Neural crest cell (in vitro differentiated cells): ENCODE measurements at regions not wholly inside any gene's neighbourhood (a gene's known extent, or its start where the extent isn't known, plus 50 kb on each side); places are given as distances from the start of the nearest gene placed in this dataset.

Source experiments
- DNase-seq: peaks from one replicate; pipeline ENCODE4 v3.0.0; 2021; ENCODE audit warnings: low read depth, mixed read lengths, low spot score
- H3K27ac Mint-ChIP-seq: one replicate; pipeline ENCODE4 v1.8.0; 2021; ENCODE audit warnings: mild to moderate bottlenecking, mixed read lengths; ENCODE audit not compliant: unreplicated experiment
- H3K27me3 Mint-ChIP-seq: 2 replicates; pipeline ENCODE4 v1.8.0; 2021; ENCODE audit warnings: low read depth, mild to moderate bottlenecking, mixed read lengths
- H3K36me3 Mint-ChIP-seq: 2 replicates; pipeline ENCODE4 v1.8.0; 2021; ENCODE audit warnings: low read depth, mild to moderate bottlenecking, mixed read lengths
- H3K4me1 Mint-ChIP-seq: 2 replicates; pipeline ENCODE4 v1.8.0; 2021; ENCODE audit warnings: mixed read lengths
- H3K4me3 Mint-ChIP-seq: one replicate; pipeline ENCODE4 v1.8.0; 2021; ENCODE audit warnings: mild to moderate bottlenecking, mixed read lengths
- H3K9me3 Mint-ChIP-seq: 2 replicates; pipeline ENCODE4 v1.8.0; 2021; ENCODE audit warnings: mixed read lengths
- TF ChIP-seq, protein P1 (sequence below): fragments of 200-600 bp; sonication (generic); conservative IDR thresholded peaks from 2 replicates; pipeline ENCODE4 v1.5.0; 2021; ENCODE audit warnings: antibody characterized with exemption, mild to moderate bottlenecking

DNA sequence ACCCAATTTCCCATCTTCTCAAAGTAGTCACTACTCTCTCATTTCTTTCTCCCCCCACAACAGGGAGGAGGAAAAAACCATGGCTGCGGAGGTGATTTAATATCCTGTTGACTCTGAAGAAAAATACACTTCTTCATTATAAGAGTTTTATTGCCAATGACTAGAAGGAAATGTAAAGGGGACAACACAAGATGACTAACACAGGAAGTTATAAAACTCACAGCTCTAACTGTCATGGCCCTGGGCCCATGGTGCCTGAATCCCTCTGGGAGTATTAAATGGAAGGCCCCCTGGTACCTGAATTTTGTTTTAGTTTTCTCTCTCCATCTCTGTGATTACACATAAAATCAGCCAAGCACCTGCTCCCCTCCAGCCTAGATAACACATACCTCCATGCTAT is 352.8 kb upstream of the FAT3 start:
- Mint-ChIP-seq H3K27me3 (no peaks in the 10 kb centered on the region), H3K36me3 (no peaks in the 10 kb centered on the region), H3K4me1 (peaks cover 23% of the 10 kb centered on the region), H3K27ac (no peak overlapping the region), H3K9me3 (no peaks in the 10 kb centered on the region), H3K4me3 (no peak overlapping the region)
- DNase-seq: no peak
- TF ChIP-seq, protein P1, sequence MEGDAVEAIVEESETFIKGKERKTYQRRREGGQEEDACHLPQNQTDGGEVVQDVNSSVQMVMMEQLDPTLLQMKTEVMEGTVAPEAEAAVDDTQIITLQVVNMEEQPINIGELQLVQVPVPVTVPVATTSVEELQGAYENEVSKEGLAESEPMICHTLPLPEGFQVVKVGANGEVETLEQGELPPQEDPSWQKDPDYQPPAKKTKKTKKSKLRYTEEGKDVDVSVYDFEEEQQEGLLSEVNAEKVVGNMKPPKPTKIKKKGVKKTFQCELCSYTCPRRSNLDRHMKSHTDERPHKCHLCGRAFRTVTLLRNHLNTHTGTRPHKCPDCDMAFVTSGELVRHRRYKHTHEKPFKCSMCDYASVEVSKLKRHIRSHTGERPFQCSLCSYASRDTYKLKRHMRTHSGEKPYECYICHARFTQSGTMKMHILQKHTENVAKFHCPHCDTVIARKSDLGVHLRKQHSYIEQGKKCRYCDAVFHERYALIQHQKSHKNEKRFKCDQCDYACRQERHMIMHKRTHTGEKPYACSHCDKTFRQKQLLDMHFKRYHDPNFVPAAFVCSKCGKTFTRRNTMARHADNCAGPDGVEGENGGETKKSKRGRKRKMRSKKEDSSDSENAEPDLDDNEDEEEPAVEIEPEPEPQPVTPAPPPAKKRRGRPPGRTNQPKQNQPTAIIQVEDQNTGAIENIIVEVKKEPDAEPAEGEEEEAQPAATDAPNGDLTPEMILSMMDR: no peak

DNA sequence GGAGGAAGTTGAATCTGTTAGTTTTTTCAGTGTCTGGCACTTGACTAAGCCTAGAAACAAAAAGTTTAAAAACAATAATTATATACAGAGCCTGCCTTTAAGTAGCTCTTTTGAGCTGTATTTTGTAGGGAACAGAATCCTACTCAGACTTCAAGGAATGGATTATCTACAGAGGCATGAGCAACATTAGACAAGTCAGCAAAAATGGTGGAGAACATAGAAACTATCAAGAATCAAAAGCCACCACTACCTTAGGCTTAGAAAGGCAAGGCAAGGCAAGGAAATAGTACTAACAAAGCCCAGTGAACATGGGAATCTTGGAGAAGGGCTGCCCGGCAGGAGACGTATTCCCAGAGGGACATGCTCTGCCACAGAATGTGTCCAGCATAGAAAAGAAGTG is 353.6 kb upstream of the FAT3 start:
- Mint-ChIP-seq H3K4me3 (no peak overlapping the region), H3K4me1 (peaks cover 23% of the 10 kb centered on the region)
- no peak for DNase-seq

DNA sequence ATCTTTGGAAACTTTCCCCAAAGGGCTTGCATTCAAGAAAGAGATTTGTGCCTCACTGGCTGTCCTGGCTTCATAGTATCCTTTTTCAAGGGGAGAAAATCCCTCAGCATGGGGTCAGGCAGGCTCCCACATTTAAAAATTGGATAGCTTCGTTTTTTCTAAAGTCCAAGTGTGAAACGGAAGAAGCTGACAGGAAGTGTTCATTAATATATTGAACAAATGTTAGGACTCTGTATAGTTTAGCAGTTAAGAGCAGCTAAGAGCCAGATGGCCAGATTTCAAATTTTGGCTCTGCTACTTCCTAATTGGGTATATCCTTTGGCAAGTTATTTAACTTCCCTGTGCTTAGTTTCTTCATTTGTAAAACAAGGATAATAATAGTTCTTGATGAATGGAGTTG is 354.9 kb upstream of the FAT3 start:
- no peaks in the 10 kb centered on the region for H3K36me3 Mint-ChIP-seq
- no peaks in the 10 kb centered on the region for H3K9me3 Mint-ChIP-seq
- DNase-seq: no peak
- H3K4me3 Mint-ChIP-seq: no peak overlapping the region
- H3K27ac Mint-ChIP-seq: no peak overlapping the region
- no peaks in the 10 kb centered on the region for H3K27me3 Mint-ChIP-seq
- TF ChIP-seq, protein P1: no peak
- H3K4me1 Mint-ChIP-seq: peaks cover 28% of the 10 kb centered on the region

More for the DNA sequence above, 353.6 kb upstream of the FAT3 start:
- TF ChIP-seq, protein P1: no peak
- no peak overlapping the region for H3K27ac Mint-ChIP-seq
- H3K36me3 Mint-ChIP-seq: no peaks in the 10 kb centered on the region
- H3K9me3 Mint-ChIP-seq: no peaks in the 10 kb centered on the region
- no peaks in the 10 kb centered on the region for H3K27me3 Mint-ChIP-seq

DNA sequence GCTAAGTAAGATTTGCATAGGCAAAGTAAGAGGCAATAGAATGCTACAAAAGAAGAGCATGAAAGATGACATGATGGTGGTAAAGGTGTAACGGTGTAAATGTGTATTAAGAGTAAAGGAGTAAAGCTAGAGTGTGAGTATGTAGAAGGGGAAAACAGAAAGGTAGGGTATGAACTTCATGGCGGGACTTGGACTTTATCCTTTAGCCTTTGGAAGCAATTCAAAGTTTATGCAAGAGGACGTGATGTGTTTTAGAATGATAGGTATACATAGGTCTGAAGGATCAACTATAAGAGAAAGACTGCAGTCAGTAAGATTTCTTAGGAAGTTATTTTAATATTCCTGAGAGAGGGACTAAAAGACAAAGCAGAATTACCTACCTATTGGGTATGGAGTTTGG is 358.0 kb upstream of the FAT3 start:
- peaks cover 17% of the 10 kb centered on the region for H3K4me1 Mint-ChIP-seq
- H3K36me3 Mint-ChIP-seq: no peaks in the 10 kb centered on the region
- no peak overlapping the region for H3K4me3 Mint-ChIP-seq
- no peaks in the 10 kb centered on the region for H3K9me3 Mint-ChIP-seq
- no peaks in the 10 kb centered on the region for H3K27me3 Mint-ChIP-seq
- no peak for DNase-seq
- TF ChIP-seq, protein P1: no peak
- no peak overlapping the region for H3K27ac Mint-ChIP-seq

DNA sequence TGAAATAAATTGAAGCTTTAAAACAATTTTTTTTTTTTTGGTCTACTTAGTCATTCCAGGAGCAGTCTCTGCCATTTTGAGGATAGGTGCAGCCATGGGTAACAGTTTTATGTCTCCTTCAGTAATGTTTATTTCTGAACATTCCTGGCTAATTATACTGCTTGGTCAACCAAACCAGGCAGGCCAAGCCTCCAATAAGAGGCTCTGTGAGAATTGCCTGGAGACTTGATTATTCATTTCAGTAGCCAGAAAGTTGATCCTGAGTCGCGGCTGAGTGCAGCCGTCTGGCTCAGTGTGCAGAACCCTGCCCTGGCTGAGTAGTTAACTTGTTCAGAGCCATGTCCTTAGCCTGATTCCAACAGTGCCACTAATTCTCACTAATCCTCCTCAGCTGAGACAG is 364.0 kb upstream of the FAT3 start:
- H3K4me3 Mint-ChIP-seq: no peak overlapping the region
- H3K27me3 Mint-ChIP-seq: no peaks in the 10 kb centered on the region
- H3K36me3 Mint-ChIP-seq: no peaks in the 10 kb centered on the region
- TF ChIP-seq, protein P1: no peak
- no peak for DNase-seq
- no peak overlapping the region for H3K27ac Mint-ChIP-seq
- H3K4me1 Mint-ChIP-seq: peaks cover 4% of the 10 kb centered on the region
- H3K9me3 Mint-ChIP-seq: peaks cover 3% of the 10 kb centered on the region

DNA sequence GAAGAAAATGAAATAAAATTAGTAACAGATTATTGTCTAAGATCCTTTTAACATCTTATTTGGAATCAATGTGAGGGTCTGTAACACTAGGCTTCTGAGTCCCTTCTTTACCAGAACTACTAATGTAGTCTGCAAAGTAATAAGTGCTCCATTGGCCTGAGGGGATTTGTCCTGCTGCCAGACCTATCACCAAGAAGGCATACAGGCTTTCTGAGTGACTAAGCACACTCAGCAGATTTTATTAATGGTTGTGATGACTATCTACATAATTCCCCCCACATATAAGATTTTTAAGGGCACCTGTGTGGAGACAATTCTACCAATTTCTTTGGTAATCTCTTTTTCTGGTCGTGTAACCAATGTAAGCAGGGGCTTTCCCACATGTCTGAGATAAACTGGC is 365.0 kb upstream of the FAT3 start:
- no peaks in the 10 kb centered on the region for H3K27me3 Mint-ChIP-seq
- TF ChIP-seq, protein P1: no peak
- H3K4me3 Mint-ChIP-seq: no peak overlapping the region
- H3K27ac Mint-ChIP-seq: no peak overlapping the region
- no peaks in the 10 kb centered on the region for H3K36me3 Mint-ChIP-seq
- no peaks in the 10 kb centered on the region for H3K4me1 Mint-ChIP-seq
- peaks cover 3% of the 10 kb centered on the region for H3K9me3 Mint-ChIP-seq
- DNase-seq: no peak
